GM12872 (cell line): ENCODE measurements at regions not wholly inside any gene's neighbourhood (a gene's known extent, or its start where the extent isn't known, plus 50 kb on each side); places are given as distances from the start of the nearest gene placed in this dataset.

Source experiments
- CTCF ChIP-seq: IDR thresholded peaks from 3 replicates; pipeline ENCODE4 v1.5.1; 2011; ENCODE audit warnings: low read depth, mild to moderate bottlenecking, low read length, moderate library complexity; ENCODE audit not compliant: insufficient read depth

GRCh38 chr14:61185534-61185933 is 95.6 kb downstream of the TMEM30B start:
- TF ChIP-seq CTCF: no peak

GRCh38 chr14:61184112-61184511 is 97.0 kb downstream of the TMEM30B start:
- TF ChIP-seq CTCF: no peak

- TF ChIP-seq CTCF: no peak
Measured at GRCh38 chr14:61183196-61183885, 97.8 kb downstream of the TMEM30B start.

- TF ChIP-seq CTCF: no peak
Measured at GRCh38 chr14:61179796-61180398, 101.2 kb downstream of the TMEM30B start.

DNA sequence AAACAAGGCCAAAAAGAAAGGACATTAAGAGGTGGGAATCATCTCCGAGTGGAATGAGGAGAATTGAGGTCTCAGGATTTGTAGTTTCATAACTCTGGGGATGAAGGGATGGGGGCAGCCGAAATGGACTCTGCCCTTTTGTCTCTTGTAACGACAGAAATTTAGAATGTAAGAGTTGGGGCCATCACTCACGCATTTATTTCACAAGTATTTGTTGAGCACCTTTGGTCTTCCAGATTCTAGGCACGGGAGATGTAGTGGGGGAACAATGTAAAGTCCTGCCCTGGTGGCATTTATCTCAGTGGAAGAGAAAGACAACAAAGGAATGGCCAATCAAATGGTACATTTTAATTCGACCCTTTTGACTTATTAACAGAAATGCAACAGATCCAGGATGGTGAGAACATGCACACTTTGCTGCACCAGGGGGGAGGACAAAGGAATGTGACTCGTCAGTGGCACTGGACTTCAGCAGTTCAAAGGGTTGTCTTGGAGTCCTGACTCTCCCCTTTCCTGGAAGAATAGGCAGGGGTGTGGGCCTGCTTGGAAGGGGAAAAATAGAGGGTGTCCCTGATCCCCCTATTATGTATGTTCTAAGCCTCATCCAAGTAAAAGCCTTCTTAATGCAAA is 102.0 kb downstream of the TMEM30B start:
- TF ChIP-seq CTCF: no peak

- TF ChIP-seq CTCF: no peak
Measured at GRCh38 chr14:61178226-61179060, 102.7 kb downstream of the TMEM30B start.
